Fibroblast of lung (primary cell): ENCODE measurements at regions not wholly inside any gene's neighbourhood (a gene's known extent, or its start where the extent isn't known, plus 50 kb on each side); places are given as distances from the start of the nearest gene placed in this dataset.

ENCODE experiments used
- DNase-seq, 2 donors: peaks; one replicate each; pipeline versions ENCODE4 v3.0.0 to v3.0.0-alpha.2; 2010; ENCODE audit warnings: low read depth in 2 of 2
- H2AFZ ChIP-seq: 2 replicates; pipeline ENCODE4 v1.5.1; 2012; ENCODE audit warnings: low read length, control low read depth, inconsistent platforms
- H3K27ac ChIP-seq: 2 replicates; pipeline ENCODE4 v1.5.1; 2011; ENCODE audit warnings: low read length, control low read depth; ENCODE audit not compliant: insufficient read depth
- H3K27me3 ChIP-seq: 2 replicates; pipeline ENCODE4 v1.5.1; 2011; ENCODE audit warnings: mild to moderate bottlenecking, low read length; ENCODE audit not compliant: control insufficient read depth, insufficient read depth
- H3K36me3 ChIP-seq: 2 replicates; pipeline ENCODE4 v1.5.1; 2011; ENCODE audit warnings: low read length; ENCODE audit not compliant: control insufficient read depth, insufficient read depth
- H3K4me1 ChIP-seq: 2 replicates; pipeline ENCODE4 v1.5.1; 2011; ENCODE audit warnings: low read length; ENCODE audit not compliant: control insufficient read depth, insufficient read depth; ENCODE audit errors: extremely low read depth
- H3K4me2 ChIP-seq: 2 replicates; pipeline ENCODE4 v1.5.1; 2011; ENCODE audit warnings: low read length, control low read depth; ENCODE audit not compliant: insufficient read depth; ENCODE audit errors: extremely low read depth
- H3K4me3 ChIP-seq, 4 experiments: fragments of 200-600 bp in 1 of 4; sonication (generic) in 1 of 4; replicated peaks in 1 of 4; 2 replicates each; pipeline ENCODE4 v1.5.1; 2011 to 2016; ENCODE audit warnings: low read length in 4 of 4, low read depth in 3 of 4, mild to moderate bottlenecking in 3 of 4, control low read depth in 2 of 4, inconsistent platforms in 1 of 4, mixed read lengths in 1 of 4; ENCODE audit not compliant: insufficient read depth in 1 of 4; ENCODE audit errors: control extremely low read depth in 1 of 4
- H3K79me2 ChIP-seq: 2 replicates; pipeline ENCODE4 v1.5.1; 2012; ENCODE audit warnings: mild to moderate bottlenecking, low read length, inconsistent platforms; ENCODE audit not compliant: control insufficient read depth, insufficient read depth
- H3K9ac ChIP-seq: 2 replicates; pipeline ENCODE4 v1.5.1; 2011; ENCODE audit warnings: mild to moderate bottlenecking, low read length, control low read depth; ENCODE audit not compliant: insufficient read depth
- H3K9me3 ChIP-seq: 2 replicates; pipeline ENCODE4 v1.5.1; 2012; ENCODE audit warnings: low read depth, low read length; ENCODE audit not compliant: control insufficient read depth, insufficient read depth
- H4K20me1 ChIP-seq: 2 replicates; pipeline ENCODE4 v1.5.1; 2011; ENCODE audit warnings: low read length; ENCODE audit not compliant: control insufficient read depth, insufficient read depth; ENCODE audit errors: extremely low read depth
- EZH2 ChIP-seq: IDR thresholded peaks from 2 replicates; pipeline ENCODE4 v1.5.1; 2012; ENCODE audit warnings: low read length, control low read depth, mild to moderate bottlenecking; ENCODE audit errors: missing control alignments
- TF ChIP-seq, protein P1 (sequence below), 2 donors: IDR thresholded peaks in 1 of 2; conservative IDR thresholded peaks in 1 of 2; 1 replicate in 1 of 2; 2 replicates in 1 of 2; pipeline ENCODE4 v1.5.1; 2011 to 2012; ENCODE audit warnings: low read length in 2 of 2, control low read depth in 1 of 2, inconsistent platforms in 1 of 2, low read depth in 1 of 2, mild to moderate bottlenecking in 1 of 2

- TF ChIP-seq, protein P1, sequence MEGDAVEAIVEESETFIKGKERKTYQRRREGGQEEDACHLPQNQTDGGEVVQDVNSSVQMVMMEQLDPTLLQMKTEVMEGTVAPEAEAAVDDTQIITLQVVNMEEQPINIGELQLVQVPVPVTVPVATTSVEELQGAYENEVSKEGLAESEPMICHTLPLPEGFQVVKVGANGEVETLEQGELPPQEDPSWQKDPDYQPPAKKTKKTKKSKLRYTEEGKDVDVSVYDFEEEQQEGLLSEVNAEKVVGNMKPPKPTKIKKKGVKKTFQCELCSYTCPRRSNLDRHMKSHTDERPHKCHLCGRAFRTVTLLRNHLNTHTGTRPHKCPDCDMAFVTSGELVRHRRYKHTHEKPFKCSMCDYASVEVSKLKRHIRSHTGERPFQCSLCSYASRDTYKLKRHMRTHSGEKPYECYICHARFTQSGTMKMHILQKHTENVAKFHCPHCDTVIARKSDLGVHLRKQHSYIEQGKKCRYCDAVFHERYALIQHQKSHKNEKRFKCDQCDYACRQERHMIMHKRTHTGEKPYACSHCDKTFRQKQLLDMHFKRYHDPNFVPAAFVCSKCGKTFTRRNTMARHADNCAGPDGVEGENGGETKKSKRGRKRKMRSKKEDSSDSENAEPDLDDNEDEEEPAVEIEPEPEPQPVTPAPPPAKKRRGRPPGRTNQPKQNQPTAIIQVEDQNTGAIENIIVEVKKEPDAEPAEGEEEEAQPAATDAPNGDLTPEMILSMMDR (conservative IDR thresholded peaks at IDR 0.05 in 1 of 2, IDR thresholded peaks at IDR 0.05 in 1 of 2; ENCODE audit: low read depth in 1 of 2, low read length in 2 of 2): no peak
- no peak for TF ChIP-seq EZH2
- Histone ChIP-seq H3K27me3 (no peaks in the 10 kb centered on the region), H3K4me3 (no peak overlapping the region), H3K9me3 (no peaks in the 10 kb centered on the region), H3K4me2 (no peak overlapping the region), H4K20me1 (no peaks in the 10 kb centered on the region), H3K27ac (no peak overlapping the region), H3K4me1 (no peaks in the 10 kb centered on the region), H3K36me3 (no peaks in the 10 kb centered on the region), H3K79me2 (no peaks in the 10 kb centered on the region), H3K9ac (no peak overlapping the region), H2AFZ (no peak overlapping the region)
- no peak for DNase-seq
Measured at GRCh38 chr12:41836416-41836815, 308.3 kb downstream of the GXYLT1 start.

- Histone ChIP-seq H3K4me2 (no peak overlapping the region), H3K9ac (no peak overlapping the region), H3K27me3 (no peaks in the 10 kb centered on the region), H3K4me1 (no peaks in the 10 kb centered on the region), H3K27ac (no peak overlapping the region), H3K9me3 (no peaks in the 10 kb centered on the region), H3K36me3 (no peaks in the 10 kb centered on the region), H2AFZ (no peak overlapping the region), H4K20me1 (no peaks in the 10 kb centered on the region), H3K4me3 (no peak overlapping the region), H3K79me2 (no peaks in the 10 kb centered on the region)
- no peak for DNase-seq
- TF ChIP-seq EZH2: no peak
- TF ChIP-seq, protein P1 (conservative IDR thresholded peaks at IDR 0.05 in 1 of 2, IDR thresholded peaks at IDR 0.05 in 1 of 2; ENCODE audit: low read depth in 1 of 2, low read length in 2 of 2): no peak
Measured at GRCh38 chr12:41835556-41835955, 309.1 kb downstream of the GXYLT1 start.

- Histone ChIP-seq H2AFZ (no peak overlapping the region), H3K27ac (no peak overlapping the region), H3K9ac (no peak overlapping the region), H3K9me3 (no peaks in the 10 kb centered on the region), H3K79me2 (no peaks in the 10 kb centered on the region), H3K4me2 (no peak overlapping the region), H3K36me3 (no peaks in the 10 kb centered on the region), H3K4me1 (no peaks in the 10 kb centered on the region), H3K4me3 (no peak overlapping the region), H3K27me3 (no peaks in the 10 kb centered on the region), H4K20me1 (no peaks in the 10 kb centered on the region)
- TF ChIP-seq, protein P1 (conservative IDR thresholded peaks at IDR 0.05 in 1 of 2, IDR thresholded peaks at IDR 0.05 in 1 of 2; ENCODE audit: low read depth in 1 of 2, low read length in 2 of 2): no peak
- TF ChIP-seq EZH2: no peak
- DNase-seq: no peak
Measured at GRCh38 chr12:41819948-41820347, 324.7 kb downstream of the GXYLT1 start.
